HG03439 (cell line): ENCODE measurements at regions not wholly inside any gene's neighbourhood (a gene's known extent, or its start where the extent isn't known, plus 50 kb on each side); places are given as distances from the start of the nearest gene placed in this dataset.
"Not testable (repeated sequence)": the region's sequence is repeated elsewhere in the genome, so short reads cannot be mapped to it uniquely, and the experiment has no call there.

ENCODE experiments used
- ATAC-seq: cut with Tn5 transposase; IDR thresholded peaks from one replicate; pipeline ENCODE4 v1.9.1; 2021; ENCODE audit warnings: mild to moderate bottlenecking, moderate library complexity; ENCODE audit not compliant: unreplicated experiment

DNA sequence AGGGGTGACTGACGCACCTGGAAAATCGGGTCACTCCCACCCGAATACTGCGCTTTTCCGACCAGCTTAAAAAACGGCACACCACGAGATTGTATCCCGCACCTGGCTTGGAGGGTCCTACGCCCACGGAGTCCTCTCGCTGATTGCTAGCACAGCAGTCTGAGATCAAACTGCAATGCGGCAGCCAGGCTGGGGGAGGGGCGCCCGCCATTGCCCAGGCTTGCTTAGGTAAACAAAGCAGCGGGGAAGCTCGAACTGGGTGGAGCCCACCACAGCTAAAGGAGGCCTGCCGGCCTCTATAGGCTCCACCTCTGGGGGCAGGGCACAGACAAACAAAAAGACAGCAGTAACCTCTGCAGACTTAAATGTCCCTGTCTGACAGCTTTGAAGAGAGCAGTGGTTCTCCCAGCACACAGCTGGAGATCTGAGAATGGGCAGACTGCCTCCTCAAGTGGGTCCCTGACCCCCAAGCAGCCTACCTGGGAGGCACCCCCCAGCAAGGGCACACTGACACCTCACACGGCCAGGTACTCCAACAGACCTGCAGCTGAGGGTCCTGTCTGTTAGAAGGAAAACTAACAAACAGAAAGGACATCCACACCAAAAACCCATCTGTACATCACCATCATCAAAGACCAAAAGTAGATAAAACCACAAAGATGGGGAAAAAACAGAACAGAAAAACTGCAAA is 714.5 kb upstream of the PITX2 start:
- not testable (repeated sequence) for ATAC-seq

- no peak for ATAC-seq
Observed at GRCh38 chr4:111359602-111360001, 736.7 kb upstream of the PITX2 start.

GRCh38 chr4:111360906-111361305 is 738.0 kb upstream of the PITX2 start:
- no peak for ATAC-seq

DNA sequence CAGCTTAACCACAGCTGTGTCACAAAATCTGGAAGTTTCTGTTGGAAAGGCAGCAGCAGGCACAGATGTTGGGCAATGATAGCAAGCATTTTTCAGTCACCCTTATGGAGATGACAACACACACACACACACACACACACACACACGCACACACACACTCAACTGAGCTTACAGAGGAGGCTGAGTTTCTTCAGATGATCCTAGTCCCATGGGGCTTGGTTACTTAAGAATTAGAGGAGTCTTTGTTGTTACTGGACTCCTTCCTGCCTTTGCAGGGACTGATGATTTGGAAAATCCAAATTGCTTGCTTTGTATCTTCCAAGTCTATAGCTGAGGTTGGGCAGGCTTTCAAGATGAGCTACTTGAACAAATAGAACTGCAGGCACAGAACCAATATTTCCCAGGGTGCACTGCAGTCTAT is 740.1 kb upstream of the PITX2 start:
- no peak for ATAC-seq

- not testable (repeated sequence) for ATAC-seq
Observed at GRCh38 chr4:111377880-111378279, 755.0 kb upstream of the PITX2 start.

DNA sequence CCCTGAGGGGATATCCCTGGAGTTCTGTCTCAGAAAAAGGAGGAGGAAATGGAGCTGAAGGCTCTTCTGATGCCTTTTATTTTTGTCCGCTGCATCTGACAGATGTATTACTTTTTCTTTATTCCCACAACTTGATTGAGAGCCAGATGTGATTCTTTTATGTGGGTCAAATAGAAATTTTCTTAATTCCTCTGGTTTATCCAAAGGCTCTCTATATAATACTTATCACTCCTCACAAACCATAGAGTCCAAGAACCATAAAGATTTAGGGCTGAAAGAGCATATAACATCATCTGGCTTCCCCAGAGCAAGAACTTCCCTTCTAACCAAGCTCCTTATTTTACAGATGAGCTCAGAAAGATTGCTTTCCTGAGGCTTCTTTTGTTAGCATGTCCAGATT is 756.7 kb upstream of the FAM241A start:
- no peak for ATAC-seq

GRCh38 chr4:111391829-111392228 is 753.4 kb upstream of the FAM241A start:
- no peak for ATAC-seq

DNA sequence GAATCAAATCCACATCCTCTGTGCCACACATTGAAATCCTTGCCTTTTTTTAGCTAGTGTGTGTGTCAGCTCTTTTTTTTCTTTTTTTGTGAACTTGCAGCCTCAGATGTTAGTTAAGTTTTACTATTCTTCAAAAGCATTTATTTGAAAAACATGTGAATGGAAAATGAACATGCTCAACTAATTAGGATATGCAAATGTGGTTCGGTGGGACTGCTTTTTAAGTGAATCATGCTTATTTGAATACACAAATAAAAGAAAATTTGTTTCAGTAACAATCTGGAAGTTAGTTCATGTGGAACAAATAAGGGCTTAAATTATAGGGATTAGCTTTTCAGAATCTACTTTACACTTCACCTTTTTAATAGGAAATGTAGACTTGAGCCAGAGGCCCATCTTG is 751.5 kb upstream of the FAM241A start:
- no peak for ATAC-seq

- no peak for ATAC-seq
Observed at GRCh38 chr4:111398906-111399330, 746.3 kb upstream of the FAM241A start.

- no peak for ATAC-seq
Observed at GRCh38 chr4:111399623-111400022, 745.6 kb upstream of the FAM241A start.

DNA sequence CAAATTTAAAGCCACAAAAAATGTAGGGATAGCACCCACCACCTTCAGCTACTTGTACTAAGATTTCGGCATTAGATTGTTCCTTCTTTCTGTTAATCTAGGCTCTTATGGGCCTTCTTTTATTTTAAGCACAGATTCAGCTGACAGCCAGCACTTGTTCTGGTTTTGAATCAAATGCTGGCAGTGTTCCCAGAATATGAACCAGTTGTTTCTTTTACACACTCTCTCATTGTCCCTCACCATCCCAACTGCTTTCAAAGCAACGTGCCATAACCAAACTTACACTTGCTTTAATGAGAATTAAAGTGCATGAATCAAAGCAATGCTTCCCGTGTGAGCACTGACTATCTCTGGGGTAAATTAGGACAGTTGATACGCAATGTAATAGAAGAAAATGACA is 744.5 kb upstream of the FAM241A start:
- no peak for ATAC-seq

- no peak for ATAC-seq
Observed at GRCh38 chr4:111404673-111405072, 740.6 kb upstream of the FAM241A start.

- no peak for ATAC-seq
Observed at GRCh38 chr4:111405989-111406388, 739.3 kb upstream of the FAM241A start.

DNA sequence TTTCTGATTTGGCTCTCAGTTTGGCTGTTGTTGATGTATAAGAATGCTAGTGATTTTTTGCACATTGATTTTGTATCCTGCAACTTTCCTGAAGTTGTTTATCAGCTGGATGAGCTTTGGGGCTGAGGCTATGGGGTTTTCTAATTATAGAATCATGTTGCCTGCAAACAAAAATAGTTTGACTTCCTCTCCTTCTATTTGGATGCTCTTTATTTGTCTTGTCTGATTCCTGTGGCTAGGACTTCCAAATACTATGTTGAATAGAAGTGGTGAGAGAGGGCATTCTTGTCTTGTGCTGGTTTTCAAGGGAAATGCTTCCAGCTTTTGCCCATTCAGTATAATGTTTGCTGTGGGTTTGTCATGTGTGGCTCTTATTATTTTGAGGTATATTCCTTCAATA is 734.7 kb upstream of the FAM241A start:
- ATAC-seq: no peak

GRCh38 chr4:111417521-111417920 is 727.7 kb upstream of the FAM241A start:
- no peak for ATAC-seq

DNA sequence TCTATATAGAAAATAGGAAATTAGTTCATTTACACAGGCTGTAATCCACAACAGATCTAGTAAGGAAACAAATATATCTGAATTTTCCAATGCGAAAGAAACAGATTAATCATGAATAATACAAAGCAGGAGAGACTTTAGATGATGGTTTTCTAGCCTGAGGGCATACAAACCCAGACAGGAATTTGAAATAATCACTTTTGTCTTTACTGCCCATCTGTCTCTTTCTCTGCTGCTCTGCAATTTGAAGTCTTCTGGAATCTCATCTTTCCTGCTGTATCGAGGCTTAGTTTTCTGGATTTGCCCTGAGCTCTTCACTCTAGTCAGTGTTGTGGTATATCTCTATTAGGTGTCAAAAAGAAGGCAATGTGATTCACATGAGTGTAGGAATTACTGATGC is 711.8 kb upstream of the FAM241A start:
- no peak for ATAC-seq

- no peak for ATAC-seq
Observed at GRCh38 chr4:111434586-111434985, 710.7 kb upstream of the FAM241A start.

DNA sequence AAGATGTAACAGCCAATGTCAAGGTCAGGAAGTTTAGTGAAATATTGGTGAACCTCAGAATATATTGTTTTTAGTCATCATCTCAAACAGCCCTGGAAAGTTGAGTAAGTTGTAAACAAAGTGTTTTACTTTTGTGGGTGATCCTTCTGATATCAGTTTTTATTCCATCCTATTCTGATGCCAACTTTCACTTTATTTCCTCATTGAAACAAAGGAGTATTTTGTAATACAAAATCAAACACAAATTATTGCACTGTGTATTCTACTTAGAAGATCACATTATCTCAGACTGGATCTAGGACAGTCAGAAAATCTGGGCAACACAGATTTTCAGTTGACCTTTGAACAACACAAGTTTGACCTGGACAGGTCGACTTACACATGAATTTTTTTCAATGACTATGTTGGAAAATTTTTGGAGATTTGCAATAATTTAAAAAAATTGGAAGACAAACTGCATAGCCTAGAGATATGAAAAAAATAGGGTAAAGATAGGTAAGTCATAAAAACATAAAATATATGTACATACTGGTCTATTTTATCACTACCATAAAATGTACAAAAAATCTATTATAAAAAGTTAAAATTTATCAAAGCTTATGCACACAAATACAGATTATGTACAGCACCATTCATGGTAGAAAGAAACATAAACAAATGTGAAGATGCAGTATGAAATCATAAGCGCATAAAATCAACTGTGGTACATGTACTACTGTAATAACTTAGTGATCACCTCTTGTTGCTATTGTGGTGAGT is 709.1 kb upstream of the FAM241A start:
- ATAC-seq: no peak

DNA sequence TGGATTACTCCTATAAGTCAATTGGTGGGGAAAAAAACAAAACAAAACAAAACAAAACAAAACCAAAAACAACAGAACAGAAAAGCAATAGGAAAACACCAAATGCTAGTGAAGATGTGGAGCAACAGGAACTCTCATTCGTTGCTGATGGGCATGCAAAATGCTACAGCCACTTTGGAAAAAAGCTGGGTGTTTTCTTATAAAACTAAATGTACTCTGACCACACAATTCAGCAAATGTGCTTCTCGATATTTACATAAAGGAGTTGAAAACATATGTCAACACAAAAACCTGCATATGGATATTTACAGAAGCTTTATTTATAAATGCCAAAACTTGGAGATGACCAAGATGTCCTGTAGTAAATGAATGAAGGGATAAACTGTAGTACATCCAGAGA is 703.6 kb upstream of the FAM241A start:
- no peak for ATAC-seq

GRCh38 chr4:111444836-111445235 is 700.4 kb upstream of the FAM241A start:
- ATAC-seq: not testable (repeated sequence)

- no peak for ATAC-seq
Observed at GRCh38 chr4:111449657-111450056, 695.6 kb upstream of the FAM241A start.

GRCh38 chr4:111450867-111451266 is 694.4 kb upstream of the FAM241A start:
- no peak for ATAC-seq
